GM21619 (cell line): ENCODE measurements at regions not wholly inside any gene's neighbourhood (a gene's known extent, or its start where the extent isn't known, plus 50 kb on each side); places are given as distances from the start of the nearest gene placed in this dataset.

Source experiments
- ATAC-seq: cut with Tn5 transposase; IDR thresholded peaks from one replicate; pipeline ENCODE4 v1.9.1; 2021; ENCODE audit not compliant: unreplicated experiment

GRCh38 chr21:15233611-15234010, 168.8 kb upstream of the NRIP1 start:
- ATAC-seq: no peak

DNA sequence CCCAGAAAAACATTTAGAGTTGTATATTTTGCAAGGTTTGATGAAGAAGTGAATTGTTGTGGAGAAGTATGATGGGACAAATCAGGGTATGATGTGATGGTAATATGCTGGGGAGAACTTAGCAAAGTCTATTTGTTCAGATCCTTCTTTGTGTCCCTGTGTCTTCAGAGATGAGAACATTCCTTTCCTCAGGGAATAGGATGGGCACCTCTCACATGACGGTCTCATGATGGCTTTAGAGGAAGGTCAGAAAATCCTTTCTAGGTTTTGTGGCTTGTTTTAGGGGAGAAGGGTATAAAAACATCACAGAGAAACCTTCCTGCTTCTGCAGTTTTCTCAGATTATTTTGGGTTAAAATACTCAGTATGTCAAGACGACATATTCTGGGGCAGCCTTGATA, 171.3 kb upstream of the NRIP1 start:
- ATAC-seq: no peak

GRCh38 chr21:15240848-15241247, 176.0 kb upstream of the NRIP1 start:
- no peak for ATAC-seq

DNA sequence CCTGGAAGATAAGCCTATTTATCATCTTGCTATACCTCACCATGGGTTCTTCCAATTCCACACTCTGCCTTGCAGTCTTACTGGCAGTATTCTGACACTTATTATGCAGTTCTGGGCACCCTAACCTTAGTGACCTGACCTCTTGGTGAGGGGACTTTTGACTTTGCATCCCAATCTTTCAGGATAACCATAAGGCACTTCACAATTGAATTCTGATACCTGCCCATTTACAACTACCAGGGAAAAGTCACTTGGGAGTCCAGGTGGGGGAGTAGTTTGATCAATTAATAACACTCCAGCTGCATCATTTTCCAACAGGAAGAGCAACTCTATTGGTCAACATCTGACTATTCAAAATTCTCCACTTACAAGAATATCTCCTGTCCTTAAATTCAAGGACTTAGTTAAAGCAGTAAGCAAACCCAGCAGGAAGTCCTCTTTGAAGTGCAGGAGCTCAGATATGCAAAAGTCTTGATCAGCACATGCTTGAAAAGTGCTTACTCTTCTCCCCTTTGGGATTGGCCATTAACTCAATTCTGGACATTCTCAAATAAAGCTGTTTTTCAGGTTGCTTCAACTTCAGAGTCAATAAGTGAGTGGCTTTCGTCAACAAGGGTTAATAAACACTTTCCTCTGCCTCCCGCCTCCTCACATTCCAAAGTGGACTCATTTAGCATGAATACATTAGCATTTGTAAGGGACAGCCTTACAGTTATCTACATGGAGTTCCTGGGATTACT, 177.4 kb upstream of the NRIP1 start:
- ATAC-seq: no peak

GRCh38 chr21:15242906-15243305, 178.1 kb upstream of the NRIP1 start:
- ATAC-seq: no peak

GRCh38 chr21:15243406-15243805, 178.6 kb upstream of the NRIP1 start:
- ATAC-seq: no peak

DNA sequence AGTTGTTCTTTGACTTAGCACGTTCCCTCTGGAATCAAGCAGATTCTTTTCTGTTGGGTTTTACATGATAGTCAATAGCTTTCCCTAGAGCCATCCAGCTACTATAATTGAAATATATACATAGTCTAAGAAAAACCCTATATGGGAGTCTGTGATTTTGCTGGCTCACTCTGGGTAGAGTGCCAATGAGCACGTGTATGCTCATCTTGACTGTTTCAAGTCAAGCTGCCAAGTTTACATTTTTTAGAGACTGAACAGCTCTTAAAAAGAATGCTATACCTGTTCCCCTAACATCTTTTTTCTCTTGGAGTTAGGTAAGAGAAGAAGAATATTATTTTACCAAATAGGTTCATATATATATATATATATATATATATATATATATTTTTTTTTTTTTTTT, 182.8 kb upstream of the NRIP1 start:
- no peak for ATAC-seq

GRCh38 chr21:15249285-15249993, 184.6 kb upstream of the NRIP1 start:
- no peak for ATAC-seq

- no peak for ATAC-seq
Observed at GRCh38 chr21:15250384-15250783, 185.6 kb upstream of the NRIP1 start.

- ATAC-seq: no peak
Observed at GRCh38 chr21:15252431-15252830, 187.6 kb upstream of the NRIP1 start.

- no peak for ATAC-seq
Observed at GRCh38 chr21:15254111-15254510, 189.3 kb upstream of the NRIP1 start.

DNA sequence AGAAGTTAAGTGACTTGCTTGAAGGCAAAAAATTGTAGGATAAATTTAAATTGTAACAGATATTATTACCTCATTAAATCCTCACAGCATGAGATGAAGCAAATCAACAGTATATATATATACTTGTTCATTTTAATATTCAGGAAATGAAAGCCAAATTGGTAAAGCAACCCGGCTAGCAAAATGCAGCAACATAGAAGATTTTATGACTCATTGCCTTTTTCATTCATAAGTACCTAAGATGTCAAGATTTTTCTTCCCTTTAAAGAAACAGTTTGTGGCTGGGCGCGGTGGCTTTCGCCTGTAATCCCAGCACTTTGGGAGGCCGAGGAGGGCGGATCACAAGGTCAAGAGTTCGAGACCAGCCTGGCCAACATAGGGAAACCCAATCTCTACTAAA, 190.5 kb upstream of the NRIP1 start:
- no peak for ATAC-seq

GRCh38 chr21:15255763-15256162, 191.0 kb upstream of the NRIP1 start:
- ATAC-seq: no peak

- ATAC-seq: no peak
Observed at GRCh38 chr21:15256996-15257395, 192.2 kb upstream of the NRIP1 start.

GRCh38 chr21:15257646-15258045, 192.8 kb upstream of the NRIP1 start:
- ATAC-seq: no peak

- ATAC-seq: no peak
Observed at GRCh38 chr21:15259824-15260223, 195.0 kb upstream of the NRIP1 start.

- ATAC-seq: no peak
Observed at GRCh38 chr21:15260604-15261003, 195.8 kb upstream of the NRIP1 start.

DNA sequence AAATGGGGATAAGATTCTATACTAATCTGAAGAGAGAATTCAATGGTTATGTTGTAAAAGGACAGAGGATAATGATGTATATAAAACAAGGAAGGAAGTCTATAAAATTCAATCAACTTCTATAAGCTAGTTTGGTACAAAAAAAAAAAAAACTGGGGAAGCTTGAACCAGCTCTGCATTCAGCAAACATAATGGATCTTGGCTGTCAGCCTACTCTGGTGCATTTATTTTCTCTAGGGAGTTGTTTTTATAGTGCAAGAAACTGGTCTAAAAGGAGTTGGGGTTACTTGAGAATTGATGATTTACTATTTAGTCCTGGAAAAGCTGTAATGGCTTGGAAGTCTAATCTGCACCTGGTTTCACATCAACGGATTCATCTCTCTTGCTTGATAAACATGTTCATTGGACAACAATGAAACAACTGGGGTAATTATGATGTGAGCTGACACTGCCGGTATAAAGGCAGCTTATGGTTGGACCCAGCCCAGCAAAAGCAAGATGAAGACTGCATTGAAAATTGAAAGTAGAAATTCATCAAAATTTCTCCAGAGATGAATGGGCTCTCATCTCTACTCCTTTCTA, 199.4 kb upstream of the NRIP1 start:
- ATAC-seq: no peak

DNA sequence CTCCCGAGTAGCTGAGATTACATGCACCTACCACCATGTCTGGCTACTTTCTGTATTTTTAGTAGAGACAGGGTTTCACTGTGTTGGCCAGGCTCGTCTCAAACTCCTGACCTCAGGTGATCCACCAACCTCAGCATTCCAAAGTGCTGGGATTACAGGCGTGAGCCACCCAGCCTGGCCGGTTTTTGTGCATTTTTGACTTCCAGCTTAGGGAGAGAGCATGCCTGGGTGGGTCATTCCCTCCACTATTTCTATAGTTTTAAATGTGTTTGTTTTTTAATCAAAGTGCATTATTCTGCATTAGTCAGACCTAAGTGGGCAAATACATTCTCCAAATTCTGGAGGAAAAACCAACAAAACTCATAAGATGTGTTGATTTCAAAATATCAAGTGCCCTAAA, 207.4 kb upstream of the NRIP1 start:
- no peak for ATAC-seq

DNA sequence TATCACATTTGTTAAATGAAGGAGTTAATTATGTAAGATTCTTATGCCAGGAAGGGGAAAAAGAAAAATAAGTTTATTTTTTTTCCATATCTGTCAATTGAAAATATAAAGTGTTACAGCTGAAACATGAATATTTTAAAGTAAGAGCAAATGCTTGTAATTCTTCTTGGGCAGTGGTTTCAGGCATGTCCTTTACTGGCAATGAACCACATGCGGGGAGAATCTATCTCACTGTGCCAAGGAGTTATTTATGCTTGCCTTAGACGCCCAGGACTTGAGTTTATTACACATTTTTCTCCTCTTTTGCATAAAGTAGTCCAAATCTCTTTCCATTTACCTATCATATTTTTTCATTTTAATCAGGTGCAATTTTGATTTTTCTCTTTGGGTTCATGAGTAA, 207.8 kb upstream of the NRIP1 start:
- no peak for ATAC-seq

- ATAC-seq: no peak
Observed at GRCh38 chr21:15273244-15273643, 208.4 kb upstream of the NRIP1 start.

- no peak for ATAC-seq
Observed at GRCh38 chr21:15274701-15275485, 210.1 kb upstream of the NRIP1 start.
